ENCODE measurements at regions not wholly inside any gene's neighbourhood (a gene's known extent, or its start where the extent isn't known, plus 50 kb on each side); places are given as distances from the start of the nearest gene placed in this dataset.

- H3K27me3 Mint-ChIP-seq (ENCODE audit: unreplicated experiment), result no peaks in the 10 kb centered on the region
- no peak for TF ChIP-seq CTCF (IDR thresholded peaks at IDR 0.05)
- no peak overlapping the region for H3K4me3 Mint-ChIP-seq (ENCODE audit: unreplicated experiment)
These were observed 99.6 kb downstream of the LURAP1L start for GRCh38 chr9:12874395-12874794.

GRCh38 chr9:12875191-12875590, 100.4 kb downstream of the LURAP1L start:
- Mint-ChIP-seq H3K27ac (ENCODE audit: unreplicated experiment) (no peak overlapping the region), H3K4me3 (ENCODE audit: unreplicated experiment) (no peak overlapping the region), H3K27me3 (ENCODE audit: unreplicated experiment) (no peaks in the 10 kb centered on the region), H3K9me3 (ENCODE audit: unreplicated experiment) (peaks cover 7% of the 10 kb centered on the region), H3K4me1 (ENCODE audit: unreplicated experiment) (peaks cover 38% of the 10 kb centered on the region), H3K36me3 (ENCODE audit: unreplicated experiment) (peaks cover 5% of the 10 kb centered on the region)
- no peak for DNase-seq (ENCODE audit: extremely low spot score, unreplicated experiment)
- no peak for TF ChIP-seq CTCF (IDR thresholded peaks at IDR 0.05)

More at GRCh38 chr9:12874395-12874794, 99.6 kb downstream of the LURAP1L start:
- peaks cover 33% of the 10 kb centered on the region for H3K4me1 Mint-ChIP-seq (ENCODE audit: unreplicated experiment)
- DNase-seq (ENCODE audit: extremely low spot score, unreplicated experiment), result no peak
- no peak overlapping the region for H3K27ac Mint-ChIP-seq (ENCODE audit: unreplicated experiment)
- peaks cover 7% of the 10 kb centered on the region for H3K9me3 Mint-ChIP-seq (ENCODE audit: unreplicated experiment)
- peaks cover 5% of the 10 kb centered on the region for H3K36me3 Mint-ChIP-seq (ENCODE audit: unreplicated experiment)

GRCh38 chr9:12876872-12877271, 102.1 kb downstream of the LURAP1L start:
- TF ChIP-seq CTCF (IDR thresholded peaks at IDR 0.05), result no peak
- DNase-seq (ENCODE audit: extremely low spot score, unreplicated experiment), result no peak
- no peak overlapping the region for H3K4me3 Mint-ChIP-seq (ENCODE audit: unreplicated experiment)
- H3K4me1 Mint-ChIP-seq (ENCODE audit: unreplicated experiment), result peaks cover 53% of the 10 kb centered on the region
- no peaks in the 10 kb centered on the region for H3K27me3 Mint-ChIP-seq (ENCODE audit: unreplicated experiment)
- no peak overlapping the region for H3K27ac Mint-ChIP-seq (ENCODE audit: unreplicated experiment)
- peaks cover 3% of the 10 kb centered on the region for H3K36me3 Mint-ChIP-seq (ENCODE audit: unreplicated experiment)
- peaks cover 6% of the 10 kb centered on the region for H3K9me3 Mint-ChIP-seq (ENCODE audit: unreplicated experiment)

GRCh38 chr9:12878351-12878978, 103.6 kb downstream of the LURAP1L start:
- Mint-ChIP-seq H3K36me3 (ENCODE audit: unreplicated experiment) (no peaks in the 10 kb centered on the region), H3K4me3 (ENCODE audit: unreplicated experiment) (no peak overlapping the region), H3K27ac (ENCODE audit: unreplicated experiment) (peak overlapping the region; percentile 40), H3K4me1 (ENCODE audit: unreplicated experiment) (peaks cover 68% of the 10 kb centered on the region), H3K27me3 (ENCODE audit: unreplicated experiment) (no peaks in the 10 kb centered on the region), H3K9me3 (ENCODE audit: unreplicated experiment) (no peaks in the 10 kb centered on the region)
- no peak for TF ChIP-seq CTCF (IDR thresholded peaks at IDR 0.05)
- no peak for DNase-seq (ENCODE audit: extremely low spot score, unreplicated experiment)

- Mint-ChIP-seq H3K4me1 (ENCODE audit: unreplicated experiment) (peaks cover 72% of the 10 kb centered on the region), H3K27ac (ENCODE audit: unreplicated experiment) (peak overlapping the region; percentile 91), H3K27me3 (ENCODE audit: unreplicated experiment) (no peaks in the 10 kb centered on the region), H3K9me3 (ENCODE audit: unreplicated experiment) (no peaks in the 10 kb centered on the region), H3K4me3 (ENCODE audit: unreplicated experiment) (no peak overlapping the region), H3K36me3 (ENCODE audit: unreplicated experiment) (no peaks in the 10 kb centered on the region)
- no peak for TF ChIP-seq CTCF (IDR thresholded peaks at IDR 0.05)
- DNase-seq (ENCODE audit: extremely low spot score, unreplicated experiment), result no peak
These were observed 105.1 kb downstream of the LURAP1L start for GRCh38 chr9:12879961-12880360.
